ENCODE measurements at regions not wholly inside any gene's neighbourhood (a gene's known extent, or its start where the extent isn't known, plus 50 kb on each side); places are given as distances from the start of the nearest gene placed in this dataset.
A peak's percentile ranks its signal among the peaks of the same experiment; 100 is the strongest.

DNA sequence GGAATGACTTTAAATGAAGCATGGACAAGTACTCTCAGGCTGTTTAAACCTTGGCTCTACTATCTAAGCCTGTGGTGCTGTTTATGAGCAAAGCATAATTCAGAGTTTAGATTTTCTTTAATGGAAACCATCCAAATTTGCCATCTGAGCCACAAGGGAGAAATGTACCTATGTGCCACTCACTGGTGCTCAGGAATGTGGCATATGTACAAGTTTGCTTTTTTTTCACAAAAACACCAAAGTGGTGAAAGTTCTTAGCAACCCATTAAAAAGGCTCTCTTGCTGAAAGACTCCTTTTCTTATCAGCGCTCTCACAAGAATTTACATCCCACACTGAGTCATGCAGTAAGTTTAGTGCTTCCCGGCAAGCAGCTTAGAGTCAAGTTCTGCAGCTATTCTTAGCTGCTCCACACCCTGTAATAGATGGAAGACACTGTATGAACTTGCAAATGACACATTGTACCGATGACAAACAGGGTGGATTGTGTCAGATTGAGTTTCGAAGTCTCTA is 57.3 kb upstream of the MLIP start:
- Histone ChIP-seq H3K9me1 (ENCODE audit: insufficient read depth, low read length) (no peaks in the 10 kb centered on the region), H4K91ac (ENCODE audit: insufficient read depth, low read depth, low read length) (no peak overlapping the region), H4K8ac (ENCODE audit: low read depth in 2 of 2, low read length in 2 of 2) (peak overlapping the region in 1 of 2 experiments; percentile 44; a peak in 1 of 4 replicates), H3K4me1 (ENCODE audit: control insufficient read depth, insufficient read depth, low read length) (peaks cover 2% of the 10 kb centered on the region; the same call in 1 of the 2 replicates), H3K14ac (replicated peaks; ENCODE audit: low read depth, low read length) (peak overlapping the region; percentile 66; the same call in 1 of the 2 replicates), H3K4me2 (ENCODE audit: low read depth, low read length) (peak overlapping the region; percentile 70), H3K27ac (ENCODE audit: insufficient read depth, low read length) (peak overlapping the region; percentile 1; the same call in 1 of the 2 replicates), H4K5ac (ENCODE audit: low read depth, low read length) (no peak overlapping the region), H3K4me3 (ENCODE audit: insufficient read depth, low read depth, low read length) (no peak overlapping the region; the same call in 1 of the 2 replicates), H3K4ac (ENCODE audit: low read depth, low read length) (peak overlapping the region; percentile 52; the same call in 1 of the 2 replicates), H4K20me1 (ENCODE audit: insufficient read depth, low read length) (no peaks in the 10 kb centered on the region), H2BK20ac (ENCODE audit: low read depth, low read length) (peak overlapping the region; percentile 78; the same call in 1 of the 2 replicates), H2AK9ac (replicated peaks; ENCODE audit: low read depth, low read length, poor library complexity) (no peak overlapping the region), H2BK5ac (ENCODE audit: low read depth, low read length, poor library complexity, severe bottlenecking) (peak overlapping the region; percentile 64), H3K56ac (ENCODE audit: extremely low read depth, insufficient read depth, low read length) (peak overlapping the region; percentile 13; the same call in 1 of the 2 replicates), H3K79me1 (ENCODE audit: low read depth in 1 of 2, low read length in 2 of 2) (no peaks in the 10 kb centered on the region), H3K23ac (ENCODE audit: low read depth, low read length) (peak overlapping the region; percentile 79), H3K9ac (ENCODE audit: low read depth, low read length) (no peak overlapping the region; the same call in 1 of the 2 replicates), H2BK120ac (ENCODE audit: low read depth, low read length) (peak overlapping the region; percentile 70), H2AK5ac (ENCODE audit: low read depth, low read length) (no peak overlapping the region), H3K18ac (ENCODE audit: low read depth, low read length) (no peak overlapping the region), H3K36me3 (ENCODE audit: control insufficient read depth, insufficient read depth, low read length) (no peaks in the 10 kb centered on the region), H2BK15ac (ENCODE audit: low read depth, low read length) (peak overlapping the region; percentile 50; the same call in 1 of the 3 replicates), H3K27me3 (ENCODE audit: control insufficient read depth, insufficient read depth, low read length) (no peaks in the 10 kb centered on the region), H2AFZ (replicated peaks; ENCODE audit: low read length, poor library complexity) (no peak overlapping the region), H3K9me3 (ENCODE audit: control insufficient read depth, insufficient read depth, low read length) (no peaks in the 10 kb centered on the region)
- no CpG with 5 or more reads among the region's 4 CpGs for WGBS, 2 experiments (ENCODE audit: extremely low coverage in 2 of 2, insufficient read length in 1 of 2)
- TF ChIP-seq CTCF (conservative IDR thresholded peaks at IDR 0.05; ENCODE audit: low read depth, low read length), result no peak
- TF ChIP-seq MXI1 (IDR thresholded peaks at IDR 0.05; ENCODE audit: borderline replicate concordance, low read depth, low read length), result no peak
- TF ChIP-seq FOS (IDR thresholded peaks at IDR 0.05; ENCODE audit: low read depth, low read length), result peak; percentile 62; the same call in 1 of the 2 replicates
- TF ChIP-seq MAFK (IDR thresholded peaks at IDR 0.05; ENCODE audit: low read depth, low read length), result no peak
- 0 out of 2 replicates have a peak, but pooled peaks have one; percentile 0 for TF ChIP-seq CEBPB (IDR thresholded peaks at IDR 0.05; ENCODE audit: low read depth, low read length)
- 0 out of 2 replicates have a peak, but pooled peaks have one; percentile 12 for TF ChIP-seq BHLHE40 (IDR thresholded peaks at IDR 0.05; ENCODE audit: low read depth, low read length)
- in situ Hi-C loops (cut with MboI; ENCODE audit: low sequenced_read_pairs) (no loop called here), intact Hi-C loops (cut with micrococcal nuclease) (loop anchor here (5.0 kb wide), 1 partner anchor 748 kb away; no protein-coding TSS in a partner anchor), dilution Hi-C loops (cut with HindIII; ENCODE audit: low sequenced_read_pairs, unreplicated experiment) (no loop called here)
- no TSS peak for BruUV-seq (replicated peaks)
- DNase-seq (peak; percentile 90), ATAC-seq (ENCODE audit: low read depth) (peak; percentile 95)
- POLR2A ChIA-PET (ENCODE audit: unreplicated experiment), result no interaction called here
- CTCF ChIA-PET, result interaction anchor here (0.6 kb wide), 2 partner anchors 1018 to 1735 kb away, joined by 3 read pairs; no protein-coding TSS in a partner anchor

Measured in IMR-90 (cell line).